Bronchial epithelial cell (primary cell): ENCODE measurements at regions not wholly inside any gene's neighbourhood (a gene's known extent, or its start where the extent isn't known, plus 50 kb on each side); places are given as distances from the start of the nearest gene placed in this dataset.

Source experiments
- DNase-seq: peaks from one replicate; pipeline ENCODE4 v3.0.0-alpha.2; 2010; ENCODE audit warnings: low read depth
- FAIRE-seq: peaks from 2 replicates; lab custom pipeline; 2011; peaks lifted over from hg19 to GRCh38; lab: Jason Lieb, UNC
- H3K27me3 ChIP-seq: 2 replicates; pipeline ENCODE4 v1.5.1; 2011; ENCODE audit warnings: low read length; ENCODE audit not compliant: control insufficient read depth, insufficient read depth
- H3K36me3 ChIP-seq: 2 replicates; pipeline ENCODE4 v1.5.1; 2011; ENCODE audit warnings: low read length; ENCODE audit not compliant: control insufficient read depth, insufficient read depth
- H3K4me3 ChIP-seq: 2 replicates; pipeline ENCODE4 v1.5.1; 2011; ENCODE audit warnings: mild to moderate bottlenecking, low read depth, low read length, control low read depth
- TF ChIP-seq, protein P1 (sequence below): IDR thresholded peaks from 2 replicates; pipeline ENCODE4 v1.5.1; 2011; ENCODE audit warnings: mild to moderate bottlenecking, moderate library complexity, low read length, control low read depth, inconsistent platforms; ENCODE audit not compliant: insufficient read depth, severe bottlenecking

DNA sequence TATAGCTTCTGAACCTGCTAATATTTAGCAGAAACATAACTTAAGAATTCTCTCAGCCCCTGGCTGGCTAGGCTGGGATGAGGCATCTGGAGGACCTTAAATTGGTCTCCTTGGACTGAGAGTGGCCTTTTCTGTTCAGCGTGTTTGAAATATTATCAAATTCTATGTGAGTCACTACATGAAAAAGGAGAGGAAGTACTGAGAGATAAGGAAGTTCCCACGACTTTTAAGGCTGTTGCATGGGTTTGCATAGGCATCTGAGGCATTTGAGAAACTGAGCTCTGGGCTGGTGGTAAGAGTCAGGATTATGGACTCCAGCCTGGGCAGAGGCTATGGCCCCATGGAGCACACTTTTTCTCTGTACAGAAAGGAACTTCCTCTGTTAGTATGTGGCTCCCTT lies 816.2 kb upstream of the GRAMD2B start:
- Histone ChIP-seq H3K36me3 (no peaks in the 10 kb centered on the region), H3K4me3 (no peak overlapping the region), H3K27me3 (no peaks in the 10 kb centered on the region)
- peak; percentile 57 for DNase-seq
- TF ChIP-seq, protein P1, sequence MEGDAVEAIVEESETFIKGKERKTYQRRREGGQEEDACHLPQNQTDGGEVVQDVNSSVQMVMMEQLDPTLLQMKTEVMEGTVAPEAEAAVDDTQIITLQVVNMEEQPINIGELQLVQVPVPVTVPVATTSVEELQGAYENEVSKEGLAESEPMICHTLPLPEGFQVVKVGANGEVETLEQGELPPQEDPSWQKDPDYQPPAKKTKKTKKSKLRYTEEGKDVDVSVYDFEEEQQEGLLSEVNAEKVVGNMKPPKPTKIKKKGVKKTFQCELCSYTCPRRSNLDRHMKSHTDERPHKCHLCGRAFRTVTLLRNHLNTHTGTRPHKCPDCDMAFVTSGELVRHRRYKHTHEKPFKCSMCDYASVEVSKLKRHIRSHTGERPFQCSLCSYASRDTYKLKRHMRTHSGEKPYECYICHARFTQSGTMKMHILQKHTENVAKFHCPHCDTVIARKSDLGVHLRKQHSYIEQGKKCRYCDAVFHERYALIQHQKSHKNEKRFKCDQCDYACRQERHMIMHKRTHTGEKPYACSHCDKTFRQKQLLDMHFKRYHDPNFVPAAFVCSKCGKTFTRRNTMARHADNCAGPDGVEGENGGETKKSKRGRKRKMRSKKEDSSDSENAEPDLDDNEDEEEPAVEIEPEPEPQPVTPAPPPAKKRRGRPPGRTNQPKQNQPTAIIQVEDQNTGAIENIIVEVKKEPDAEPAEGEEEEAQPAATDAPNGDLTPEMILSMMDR: no peak
- no peak for FAIRE-seq

GRCh38 chr5:125609011-125609410 lies 814.2 kb upstream of the GRAMD2B start:
- FAIRE-seq (no peak), DNase-seq (no peak)
- Histone ChIP-seq H3K4me3 (no peak overlapping the region), H3K27me3 (no peaks in the 10 kb centered on the region), H3K36me3 (no peaks in the 10 kb centered on the region)
- TF ChIP-seq, protein P1: no peak

DNA sequence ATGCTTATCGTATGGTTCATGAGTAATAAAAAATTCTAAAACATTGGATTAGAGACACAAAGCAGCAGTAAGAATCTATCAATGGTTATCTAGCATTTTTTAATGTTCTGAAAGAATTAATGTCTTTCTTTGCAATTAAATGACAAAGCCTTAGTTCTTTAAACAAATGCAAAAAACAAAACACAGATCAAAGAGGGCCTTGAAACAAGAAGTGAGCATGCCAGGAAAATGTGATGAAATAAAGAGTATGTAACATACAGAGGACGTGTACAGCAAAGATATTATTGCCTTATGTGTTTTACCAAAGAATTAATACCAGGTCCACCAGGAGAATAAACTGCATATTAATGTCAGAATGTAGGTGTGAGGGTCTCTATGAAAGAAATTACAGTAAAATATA lies 812.3 kb upstream of the GRAMD2B start:
- no peak overlapping the region for H3K4me3 ChIP-seq
- TF ChIP-seq, protein P1: no peak
- FAIRE-seq (no peak), DNase-seq (no peak)
- H3K36me3 ChIP-seq: no peaks in the 10 kb centered on the region
- H3K27me3 ChIP-seq: no peaks in the 10 kb centered on the region

DNA sequence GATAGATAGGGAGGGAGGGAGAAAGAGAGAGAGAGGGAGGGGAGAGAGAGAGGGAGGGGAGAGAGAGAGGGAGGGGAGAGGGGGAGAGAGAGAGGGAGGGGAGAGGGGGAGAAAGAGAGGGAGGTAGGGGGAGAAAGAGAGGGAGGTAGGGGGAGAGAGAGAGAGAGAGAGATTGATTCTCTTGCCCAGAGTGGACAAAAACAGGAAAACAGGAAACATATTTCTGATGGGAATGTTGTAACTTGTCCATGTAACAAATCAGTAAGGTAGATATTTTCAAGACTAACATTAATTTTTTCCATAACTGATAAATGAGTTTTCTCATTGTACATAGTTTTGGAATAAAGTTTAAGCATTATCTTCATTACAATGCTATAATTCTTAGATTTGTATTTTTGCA lies 811.7 kb upstream of the GRAMD2B start:
- H3K27me3 ChIP-seq: no peaks in the 10 kb centered on the region
- no peak overlapping the region for H3K4me3 ChIP-seq
- DNase-seq (no peak), FAIRE-seq (no peak)
- H3K36me3 ChIP-seq: no peaks in the 10 kb centered on the region
- TF ChIP-seq, protein P1: no peak

GRCh38 chr5:125612181-125612721 lies 811.0 kb upstream of the GRAMD2B start:
- FAIRE-seq (no peak), DNase-seq (no peak)
- TF ChIP-seq, protein P1: no peak
- H3K4me3 ChIP-seq: no peak overlapping the region
- H3K27me3 ChIP-seq: no peaks in the 10 kb centered on the region
- no peaks in the 10 kb centered on the region for H3K36me3 ChIP-seq

- TF ChIP-seq, protein P1: no peak
- FAIRE-seq (no peak), DNase-seq (no peak)
- H3K36me3 ChIP-seq: no peaks in the 10 kb centered on the region
- no peaks in the 10 kb centered on the region for H3K27me3 ChIP-seq
- H3K4me3 ChIP-seq: no peak overlapping the region
These were observed 810.4 kb upstream of the GRAMD2B start for GRCh38 chr5:125612776-125613175.
